NOMO-1 treated with DMSO at 0.1 percent for 48 hours (cell line): ENCODE measurements at regions not wholly inside any gene's neighbourhood (a gene's known extent, or its start where the extent isn't known, plus 50 kb on each side); places are given as distances from the start of the nearest gene placed in this dataset.
"Not testable (repeated sequence)": the region's sequence is repeated elsewhere in the genome, so short reads cannot be mapped to it uniquely, and the experiment has no call there.

ENCODE experiments used
- DNase-seq: peaks from one replicate; lab custom pipeline; 2025; ENCODE audit not compliant: unreplicated experiment; lab: John Stamatoyannopoulos, UW

DNA sequence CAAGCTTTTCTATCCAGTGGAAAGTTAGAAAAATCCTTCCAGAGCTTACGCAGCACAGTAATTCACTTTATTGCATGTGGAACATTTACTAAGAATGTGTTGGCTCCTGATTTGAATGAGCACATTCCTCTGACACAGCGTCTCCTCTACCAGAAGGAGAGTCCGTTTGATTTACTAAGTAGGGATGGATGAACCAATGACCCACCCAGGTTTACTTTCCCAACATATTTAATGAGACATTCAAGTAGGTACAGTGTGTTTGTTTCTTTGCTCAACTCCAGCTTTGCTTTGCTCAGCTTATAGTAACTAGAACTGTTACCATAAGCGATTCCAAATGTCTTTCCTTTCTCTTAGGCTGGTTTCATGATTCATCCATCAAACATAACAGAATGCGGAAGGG, 161.7 kb downstream of the SMARCA1 start:
- no peak for DNase-seq

- DNase-seq, result peak; percentile 33
These were observed 163.1 kb downstream of the SMARCA1 start for GRCh38 chrX:129360175-129360574.

DNA sequence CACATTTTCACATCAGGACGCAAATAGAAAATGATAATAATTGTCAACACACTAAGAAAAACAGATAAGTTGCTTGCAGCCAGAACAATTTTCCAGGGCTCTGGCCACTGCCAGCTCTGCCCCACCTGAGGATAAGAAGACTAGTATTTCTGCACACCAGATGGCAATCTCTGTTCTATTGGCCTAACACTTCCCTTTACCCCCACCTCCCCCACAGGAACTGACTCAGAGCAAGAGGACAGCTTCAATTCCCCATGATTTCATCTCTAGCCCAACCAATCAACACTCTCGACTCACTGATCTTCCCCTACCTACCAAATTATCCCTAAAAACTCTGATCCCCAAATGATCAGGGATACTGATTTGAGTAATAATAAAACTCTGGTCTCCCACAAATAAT, 164.0 kb downstream of the SMARCA1 start:
- DNase-seq, result peak; percentile 15

DNA sequence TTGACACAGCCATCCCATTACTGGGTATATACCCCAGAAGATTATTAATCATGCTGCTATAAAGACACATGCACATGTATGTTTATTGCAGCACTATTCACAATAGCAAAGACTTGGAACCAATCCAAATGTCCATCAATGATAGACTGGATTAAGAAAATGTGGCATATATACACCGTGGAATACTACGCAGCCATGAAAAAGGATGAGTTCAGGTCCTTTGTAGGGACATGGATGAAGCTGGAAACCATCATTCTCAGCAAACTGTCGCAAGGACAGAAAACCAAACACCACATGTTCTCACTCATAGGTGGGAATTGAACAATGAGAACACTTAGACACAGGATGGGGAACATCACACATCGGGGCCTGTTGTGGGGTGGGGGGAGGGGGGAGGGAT, 165.9 kb downstream of the SMARCA1 start:
- not testable (repeated sequence) for DNase-seq

DNA sequence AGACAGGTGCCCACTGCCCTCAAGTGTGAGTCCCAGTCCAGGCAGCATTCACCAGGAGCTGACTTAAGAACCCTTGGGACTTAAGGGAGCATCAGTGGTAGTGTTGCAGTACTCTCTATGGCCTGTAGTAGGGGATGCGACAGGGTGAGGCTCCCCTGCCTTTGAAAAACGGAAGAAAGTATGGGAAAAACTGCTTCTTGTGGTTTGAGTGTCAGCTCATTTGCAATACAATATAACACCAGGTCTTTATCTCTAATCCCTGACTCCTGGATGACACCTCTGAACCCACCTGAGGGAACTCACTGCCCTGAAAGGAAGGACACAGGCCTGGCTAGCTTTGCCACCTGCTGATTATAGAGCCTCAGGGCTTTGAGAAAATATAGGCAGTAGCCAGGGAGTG, 176.0 kb downstream of the SMARCA1 start:
- DNase-seq, result no peak

- DNase-seq, result no peak
These were observed 176.7 kb downstream of the SMARCA1 start for GRCh38 chrX:129346574-129346973.

GRCh38 chrX:129337264-129337663, 186.0 kb downstream of the SMARCA1 start:
- not testable (repeated sequence) for DNase-seq

DNA sequence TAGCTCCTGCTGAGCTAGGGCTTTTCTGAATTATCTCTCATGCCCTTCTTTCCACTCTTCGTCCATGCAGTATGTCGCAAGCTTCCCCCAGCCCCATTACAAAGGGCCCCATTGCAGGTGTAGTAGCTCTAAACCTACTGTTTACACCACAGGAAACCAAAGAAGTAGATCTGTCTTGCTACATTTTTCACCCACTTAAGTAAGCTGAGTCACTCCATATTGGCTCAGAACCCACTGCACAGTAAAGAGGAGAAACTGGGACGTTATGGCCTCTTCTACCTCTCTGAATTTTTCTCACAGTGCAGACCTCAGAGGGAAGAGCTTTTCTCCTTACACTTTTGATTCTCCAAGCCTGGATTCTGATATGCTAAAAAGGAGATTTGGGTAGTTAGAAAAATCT, 200.2 kb downstream of the SMARCA1 start:
- DNase-seq, result no peak

- DNase-seq, result peak; percentile 2
These were observed 204.9 kb downstream of the SMARCA1 start for GRCh38 chrX:129318375-129318774.

DNA sequence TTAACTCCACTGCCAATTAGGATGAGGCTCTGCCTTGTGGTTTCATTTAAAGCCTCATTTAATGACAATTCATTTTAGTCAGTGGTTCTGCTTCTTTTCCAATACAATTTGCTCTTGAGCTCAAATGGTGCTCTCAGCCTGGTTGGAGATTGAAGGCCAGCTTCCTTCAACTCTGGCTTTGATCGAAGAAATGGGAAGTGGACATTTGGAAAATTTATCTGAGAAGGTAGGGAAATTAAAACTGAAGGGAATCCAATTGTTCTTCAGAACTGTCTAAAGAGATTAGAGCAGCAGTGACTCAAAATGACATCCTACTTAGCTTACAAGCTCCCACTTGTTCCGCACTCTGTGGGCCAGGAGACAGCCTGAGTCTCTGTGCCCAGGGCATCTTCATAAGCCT, 206.8 kb downstream of the SMARCA1 start:
- no peak for DNase-seq

- no peak for DNase-seq
These were observed 213.3 kb downstream of the SMARCA1 start for GRCh38 chrX:129310000-129310399.

DNA sequence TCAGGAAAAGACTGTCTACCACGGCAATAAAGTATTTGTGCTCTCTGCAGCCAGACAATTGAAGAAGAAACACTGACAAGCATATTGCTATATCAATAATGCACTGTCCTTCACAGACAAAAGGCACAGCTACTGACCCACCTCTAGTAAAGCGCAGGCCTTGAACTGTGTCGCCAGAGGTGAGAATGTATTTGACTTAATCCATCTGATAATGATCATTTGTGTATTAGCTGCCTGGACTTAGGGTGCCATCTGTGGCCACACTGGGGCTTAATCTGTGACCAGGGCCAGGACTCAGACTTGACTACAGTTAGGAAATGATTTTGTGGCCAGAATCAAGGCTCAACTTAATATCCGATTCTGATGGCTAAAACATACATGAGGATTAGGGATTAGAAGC, 260.4 kb downstream of the SMARCA1 start:
- peak; percentile 27 for DNase-seq

- DNase-seq, result not testable (repeated sequence)
These were observed 267.8 kb downstream of the SMARCA1 start for GRCh38 chrX:129255516-129255915.

DNA sequence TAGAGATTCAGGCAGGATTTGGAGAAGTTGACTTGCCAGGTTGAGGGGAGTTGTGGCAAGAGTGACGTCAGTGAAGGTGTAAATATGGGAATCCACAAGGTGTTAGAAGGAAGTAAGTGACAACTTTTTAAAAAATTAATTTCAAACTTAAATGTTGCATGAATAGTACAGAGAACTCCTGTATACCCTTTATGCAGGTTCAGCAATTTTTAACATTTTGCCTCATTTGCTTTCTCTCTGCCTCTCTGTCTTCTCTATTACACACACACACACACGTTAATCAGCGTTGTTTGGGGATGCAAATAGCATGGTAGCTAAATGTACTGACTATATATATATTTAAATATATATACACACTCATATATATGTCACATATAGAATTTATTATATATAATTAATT, 273.7 kb downstream of the SMARCA1 start:
- no peak for DNase-seq

DNA sequence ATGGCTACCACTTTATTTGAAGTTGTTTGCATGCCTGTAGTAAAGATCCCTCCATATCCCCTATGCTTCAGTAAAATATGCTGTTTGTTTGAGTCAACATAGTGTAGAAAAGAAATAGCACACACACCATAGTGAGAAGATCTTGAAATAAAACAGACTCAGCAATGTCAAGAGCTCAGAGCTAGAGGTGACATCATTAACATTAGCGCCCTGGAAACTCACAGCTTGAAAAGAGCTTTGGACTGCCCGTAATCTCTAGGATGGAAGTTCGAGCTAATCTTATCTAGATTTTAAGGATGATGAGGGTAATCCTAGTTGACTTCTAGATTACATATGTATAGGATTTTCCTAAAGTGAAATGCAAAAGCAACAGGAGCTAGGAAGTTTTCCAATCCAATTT, 275.6 kb downstream of the SMARCA1 start:
- DNase-seq, result no peak

- DNase-seq, result no peak
These were observed 283.9 kb downstream of the SMARCA1 start for GRCh38 chrX:129239371-129239770.

DNA sequence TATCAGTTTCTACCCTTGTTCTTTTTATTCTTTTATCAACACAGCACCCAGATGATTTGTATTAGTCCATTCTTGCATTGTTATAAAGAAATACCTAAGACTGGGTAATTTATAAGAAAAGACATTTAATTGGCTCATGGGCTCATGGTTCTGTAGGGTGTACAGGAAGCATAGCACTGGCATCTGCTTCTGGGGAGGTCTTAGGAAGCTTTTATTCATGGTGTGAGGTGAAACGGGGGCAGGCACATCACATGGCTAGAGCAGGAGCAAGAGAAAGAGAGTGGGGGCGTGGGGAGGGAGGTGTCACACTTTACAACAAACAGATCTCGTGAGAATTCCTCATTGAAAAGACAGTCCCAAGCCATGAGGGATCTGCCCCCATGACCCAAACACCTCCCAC, 285.3 kb downstream of the SMARCA1 start:
- no peak for DNase-seq

- DNase-seq, result no peak
These were observed 287.4 kb downstream of the SMARCA1 start for GRCh38 chrX:129235903-129236302.

DNA sequence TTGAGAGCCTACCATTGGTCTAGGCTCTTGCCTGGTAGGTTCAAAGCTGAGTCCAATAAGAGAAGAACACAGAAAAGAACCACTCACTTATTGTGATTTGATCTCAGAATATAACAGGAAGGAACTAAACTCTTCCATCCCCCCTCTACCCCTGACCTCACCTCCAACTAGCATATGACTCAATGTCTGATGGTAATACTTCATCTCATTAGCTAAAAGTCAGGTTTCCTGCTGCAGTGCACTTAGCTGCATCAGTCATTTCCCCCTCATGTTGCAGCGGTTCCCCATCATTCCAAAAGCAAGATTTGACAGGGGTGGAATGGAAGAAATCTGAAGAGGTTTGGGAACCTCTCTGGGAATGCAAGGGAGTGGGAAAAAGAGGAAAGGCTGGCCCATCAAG, 289.5 kb downstream of the SMARCA1 start:
- DNase-seq, result no peak

DNA sequence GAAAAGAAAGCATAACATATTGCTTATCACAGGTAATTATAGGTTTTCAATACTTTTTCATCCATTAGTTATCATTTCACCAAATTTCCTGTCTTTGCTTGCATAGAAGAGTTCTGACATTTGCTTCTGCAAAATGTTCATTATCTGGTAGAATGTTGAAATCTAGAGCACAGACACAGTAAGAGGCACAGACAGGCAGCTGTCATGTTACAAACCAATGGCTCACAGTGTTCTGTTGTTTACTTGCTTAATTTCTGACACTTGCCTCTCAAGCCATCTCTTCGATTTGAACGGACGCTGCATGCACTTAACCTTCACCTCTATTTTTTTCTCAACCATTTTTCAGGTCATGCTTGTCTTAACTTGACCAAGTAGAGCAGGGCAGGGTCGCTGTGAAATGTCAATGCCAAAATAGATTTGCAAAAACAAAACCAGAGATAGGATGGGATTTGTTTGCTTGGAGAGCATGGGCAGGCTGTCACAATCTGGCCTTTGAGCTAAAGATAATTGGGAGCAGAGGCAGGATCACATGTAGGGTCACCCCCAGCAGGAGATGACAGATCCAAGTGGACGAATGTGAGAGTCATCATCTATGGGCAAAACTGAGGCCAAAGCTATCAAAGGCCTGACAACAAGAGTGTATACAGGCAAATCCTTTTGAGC, 292.3 kb downstream of the SMARCA1 start:
- no peak for DNase-seq

DNA sequence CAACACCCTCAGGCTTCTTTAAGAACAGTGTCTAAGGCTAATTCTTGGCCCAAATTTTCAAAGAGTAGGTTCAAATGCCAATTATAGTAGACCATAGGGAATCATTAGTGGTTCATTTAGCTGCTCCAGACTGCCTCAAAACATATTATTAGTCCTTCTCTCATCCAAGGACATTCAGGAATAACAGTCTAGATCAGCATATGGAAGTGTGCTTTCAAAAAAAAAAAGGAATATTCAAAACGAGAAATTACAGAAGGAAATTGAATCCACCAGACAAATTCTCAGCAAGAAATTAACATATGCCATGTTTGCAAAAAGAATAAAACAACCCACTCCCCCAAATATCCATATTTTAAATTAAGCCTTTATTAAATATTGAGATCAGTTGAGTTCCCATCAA, 293.1 kb downstream of the SMARCA1 start:
- no peak for DNase-seq

DNA sequence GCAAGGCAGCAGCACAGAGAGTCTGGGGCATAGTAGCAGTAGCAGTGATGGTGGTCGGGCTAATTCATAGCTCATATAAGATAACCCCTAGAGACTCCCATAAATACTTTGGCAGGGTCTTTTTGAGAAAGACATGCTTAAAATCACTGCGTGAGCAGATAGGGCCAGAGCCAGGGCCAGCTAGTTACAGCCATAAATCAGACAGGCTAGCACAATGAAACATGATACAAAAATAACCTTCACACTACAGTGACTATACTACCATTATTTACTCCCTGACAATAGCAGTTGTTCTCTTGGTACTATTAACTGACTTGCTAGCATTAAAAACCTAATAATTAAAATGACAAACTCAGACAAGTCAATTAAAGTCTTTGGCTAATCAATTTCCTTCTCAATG, 295.9 kb downstream of the SMARCA1 start:
- no peak for DNase-seq

GRCh38 chrX:129193357-129193756, 329.9 kb downstream of the SMARCA1 start:
- DNase-seq, result no peak
